GM23338 (cell line): ENCODE measurements at regions not wholly inside any gene's neighbourhood (a gene's known extent, or its start where the extent isn't known, plus 50 kb on each side); places are given as distances from the start of the nearest gene placed in this dataset.

Experiments
- ATAC-seq: fragments of 200-7000 bp; cut with Tn5 transposase; 3 replicates; pipeline ENCODE4 v1.9.1; 2020
- DNase-seq: peaks from one replicate; pipeline ENCODE4 v3.0.0-alpha.2; 2015; ENCODE audit warnings: low spot score
- H2AFZ ChIP-seq: fragments of 200-600 bp; sonication (generic); 2 replicates; pipeline ENCODE4 v1.8.0; 2016; ENCODE audit warnings: antibody characterized with exemption, mild to moderate bottlenecking, moderate library complexity
- H3F3A ChIP-seq: fragments of 200-600 bp; sonication (generic); replicated peaks from 2 replicates; pipeline ENCODE4 v1.8.0; 2017; ENCODE audit warnings: antibody characterized with exemption, mixed run types, low read depth
- H3K27ac ChIP-seq: fragments of 200-600 bp; sonication (generic); 2 replicates; pipeline ENCODE4 v1.6.1; 2016; ENCODE audit warnings: low read depth
- H3K27me3 ChIP-seq: fragments of 200-600 bp; sonication (generic); 2 replicates; pipeline ENCODE4 v1.8.0; 2016; ENCODE audit warnings: mild to moderate bottlenecking, mixed run types, moderate library complexity; ENCODE audit not compliant: insufficient read depth
- H3K36me3 ChIP-seq: fragments of 200-600 bp; sonication (generic); 2 replicates; pipeline ENCODE4 v1.8.0; 2016; ENCODE audit warnings: mild to moderate bottlenecking; ENCODE audit not compliant: insufficient read depth
- H3K4me1 ChIP-seq: fragments of 200-600 bp; sonication (generic); 2 replicates; pipeline ENCODE4 v1.8.0; 2016; ENCODE audit warnings: mild to moderate bottlenecking, moderate library complexity; ENCODE audit not compliant: insufficient read depth
- H3K4me2 ChIP-seq: fragments of 200-600 bp; sonication (generic); 2 replicates; pipeline ENCODE4 v1.7.1; 2017; ENCODE audit warnings: mixed run types
- H3K4me3 ChIP-seq: fragments of 200-600 bp; sonication (generic); 2 replicates; pipeline ENCODE4 v1.6.1; 2016; ENCODE audit warnings: mixed run types
- H3K79me2 ChIP-seq: fragments of 200-600 bp; sonication (generic); replicated peaks from 2 replicates; pipeline ENCODE4 v1.8.0; 2017; ENCODE audit warnings: mild to moderate bottlenecking; ENCODE audit not compliant: insufficient read depth
- H3K9me2 ChIP-seq: fragments of 200-600 bp; sonication (generic); 2 replicates; pipeline ENCODE4 v1.8.0; 2017; ENCODE audit not compliant: insufficient read depth
- H4K20me1 ChIP-seq: fragments of 200-600 bp; sonication (generic); replicated peaks from 2 replicates; pipeline ENCODE4 v1.8.0; 2017; ENCODE audit warnings: mild to moderate bottlenecking; ENCODE audit not compliant: insufficient read depth
- H3K27ac Mint-ChIP-seq: 2 replicates; pipeline ENCODE4 v1.8.0; 2020; ENCODE audit warnings: inconsistent platforms, mild to moderate bottlenecking, moderate library complexity, mixed read lengths
- H3K27me3 Mint-ChIP-seq: 3 replicates; pipeline ENCODE4 v1.8.0; 2022; ENCODE audit warnings: low read depth, mild to moderate bottlenecking, moderate library complexity, mixed read lengths, inconsistent platforms; ENCODE audit not compliant: insufficient read depth, poor library complexity
- H3K36me3 Mint-ChIP-seq: 3 replicates; pipeline ENCODE4 v1.8.0; 2021; ENCODE audit warnings: low read depth, mild to moderate bottlenecking, inconsistent platforms, moderate library complexity, mixed read lengths
- H3K4me1 Mint-ChIP-seq: 3 replicates; pipeline ENCODE4 v1.8.0; 2020; ENCODE audit warnings: mild to moderate bottlenecking, inconsistent platforms, mixed read lengths
- H3K4me3 Mint-ChIP-seq: 3 replicates; pipeline ENCODE4 v1.8.0; 2021; ENCODE audit warnings: moderate library complexity, mild to moderate bottlenecking, inconsistent platforms, mixed read lengths
- H3K9me3 Mint-ChIP-seq: 3 replicates; pipeline ENCODE4 v1.8.0; 2020; ENCODE audit warnings: moderate library complexity, mild to moderate bottlenecking, inconsistent platforms, mixed read lengths
- CREB1 ChIP-seq: fragments of 250-450 bp; sonication (Bioruptor Pico); IDR thresholded peaks from 2 replicates; pipeline ENCODE4 v1.5.0; 2020; ENCODE audit warnings: low read depth, mild to moderate bottlenecking, moderate library complexity
- EZH2 ChIP-seq: fragments of 200-600 bp; sonication (generic); IDR thresholded peaks from one replicate; pipeline ENCODE4 v1.8.0; 2017; ENCODE audit warnings: antibody characterized with exemption, mild to moderate bottlenecking, low read depth; ENCODE audit not compliant: unreplicated experiment
- EZH2phosphoT487 ChIP-seq: fragments of 200-600 bp; sonication (generic); IDR thresholded peaks from one replicate; pipeline ENCODE4 v1.8.1; 2018; ENCODE audit warnings: antibody characterized with exemption; ENCODE audit not compliant: unreplicated experiment
- JUNB ChIP-seq: IDR thresholded peaks from one replicate; pipeline ENCODE4 v1.6.1; 2016; ENCODE audit warnings: antibody characterized with exemption; ENCODE audit not compliant: unreplicated experiment
- NANOG ChIP-seq: IDR thresholded peaks from 2 replicates; pipeline ENCODE4 v1.6.1; 2016; ENCODE audit warnings: antibody characterized with exemption, borderline replicate concordance
- POLR2AphosphoS5 ChIP-seq: IDR thresholded peaks from 2 replicates; pipeline ENCODE4 v1.6.1; 2016; ENCODE audit warnings: antibody characterized with exemption, low read depth
- STAT1 ChIP-seq: IDR thresholded peaks from one replicate; pipeline ENCODE4 v1.6.1; 2016; ENCODE audit warnings: antibody characterized with exemption; ENCODE audit not compliant: unreplicated experiment
- ZNF114 ChIP-seq: fragments of 250-450 bp; sonication (Bioruptor Pico); IDR thresholded peaks from 2 replicates; pipeline ENCODE4 v1.5.0; 2020; ENCODE audit warnings: mild to moderate bottlenecking, moderate library complexity
- ZNF331 ChIP-seq: fragments of 250-450 bp; sonication (Bioruptor Pico); IDR thresholded peaks from 2 replicates; pipeline ENCODE4 v1.5.0; 2020; ENCODE audit warnings: low read depth, mild to moderate bottlenecking, moderate library complexity
- TF ChIP-seq, protein P1 (sequence below): IDR thresholded peaks from 2 replicates; pipeline ENCODE4 v1.6.1; 2016; ENCODE audit warnings: antibody characterized with exemption
- TF ChIP-seq, protein P2 (sequence below), 2 experiments: fragments of 200-600 bp in 1 of 2; sonication (generic) in 1 of 2; conservative IDR thresholded peaks; 2 replicates each; pipeline versions ENCODE4 v1.5.1 to v1.6.1; 2016 to 2017; ENCODE audit warnings: antibody characterized with exemption in 2 of 2, low read depth in 2 of 2, mild to moderate bottlenecking in 2 of 2, moderate library complexity in 1 of 2
- TF ChIP-seq, protein P3 (sequence below): fragments of 250-450 bp; sonication (Bioruptor Pico); IDR thresholded peaks from 2 replicates; pipeline ENCODE4 v1.5.0; 2020; ENCODE audit warnings: mild to moderate bottlenecking, moderate library complexity
- TF ChIP-seq, protein P4 (sequence below): IDR thresholded peaks from one replicate; pipeline ENCODE4 v1.6.1; 2018; ENCODE audit warnings: antibody characterized with exemption; ENCODE audit not compliant: unreplicated experiment

DNA sequence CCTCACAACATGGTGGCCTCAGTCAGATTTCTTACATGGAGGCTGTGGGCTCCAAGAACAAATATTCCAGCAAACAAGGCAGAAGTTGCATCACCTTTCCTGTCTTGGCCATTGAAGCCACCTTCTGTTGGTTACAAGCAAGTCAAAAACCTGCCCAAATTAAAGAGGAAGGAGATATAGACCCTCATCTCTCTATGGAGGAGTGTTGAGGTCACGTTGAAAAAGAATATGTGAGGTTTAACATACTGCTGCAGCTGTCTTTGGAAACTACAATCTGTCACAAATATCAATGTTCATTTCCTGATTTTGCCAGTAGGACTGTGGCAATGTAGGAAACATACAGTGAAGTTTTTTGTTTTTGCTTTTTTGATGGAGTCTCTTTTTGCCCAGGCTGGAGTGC is 211.4 kb downstream of the COPRS start:
- Histone ChIP-seq H3K27me3 (no peaks in the 10 kb centered on the region), H3K9me2 (no peaks in the 10 kb centered on the region), H3K4me2 (no peak overlapping the region), H3K27ac (no peak overlapping the region), H3K4me1 (no peaks in the 10 kb centered on the region), H3F3A (no peaks in the 10 kb centered on the region), H3K4me3 (no peak overlapping the region), H3K36me3 (no peaks in the 10 kb centered on the region), H2AFZ (no peak overlapping the region), H4K20me1 (no peaks in the 10 kb centered on the region), H3K79me2 (no peaks in the 10 kb centered on the region)
- no peak for TF ChIP-seq EZH2
- TF ChIP-seq STAT1 = no peak
- TF ChIP-seq, protein P1, sequence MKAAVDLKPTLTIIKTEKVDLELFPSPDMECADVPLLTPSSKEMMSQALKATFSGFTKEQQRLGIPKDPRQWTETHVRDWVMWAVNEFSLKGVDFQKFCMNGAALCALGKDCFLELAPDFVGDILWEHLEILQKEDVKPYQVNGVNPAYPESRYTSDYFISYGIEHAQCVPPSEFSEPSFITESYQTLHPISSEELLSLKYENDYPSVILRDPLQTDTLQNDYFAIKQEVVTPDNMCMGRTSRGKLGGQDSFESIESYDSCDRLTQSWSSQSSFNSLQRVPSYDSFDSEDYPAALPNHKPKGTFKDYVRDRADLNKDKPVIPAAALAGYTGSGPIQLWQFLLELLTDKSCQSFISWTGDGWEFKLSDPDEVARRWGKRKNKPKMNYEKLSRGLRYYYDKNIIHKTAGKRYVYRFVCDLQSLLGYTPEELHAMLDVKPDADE = no peak
- TF ChIP-seq, protein P2, sequence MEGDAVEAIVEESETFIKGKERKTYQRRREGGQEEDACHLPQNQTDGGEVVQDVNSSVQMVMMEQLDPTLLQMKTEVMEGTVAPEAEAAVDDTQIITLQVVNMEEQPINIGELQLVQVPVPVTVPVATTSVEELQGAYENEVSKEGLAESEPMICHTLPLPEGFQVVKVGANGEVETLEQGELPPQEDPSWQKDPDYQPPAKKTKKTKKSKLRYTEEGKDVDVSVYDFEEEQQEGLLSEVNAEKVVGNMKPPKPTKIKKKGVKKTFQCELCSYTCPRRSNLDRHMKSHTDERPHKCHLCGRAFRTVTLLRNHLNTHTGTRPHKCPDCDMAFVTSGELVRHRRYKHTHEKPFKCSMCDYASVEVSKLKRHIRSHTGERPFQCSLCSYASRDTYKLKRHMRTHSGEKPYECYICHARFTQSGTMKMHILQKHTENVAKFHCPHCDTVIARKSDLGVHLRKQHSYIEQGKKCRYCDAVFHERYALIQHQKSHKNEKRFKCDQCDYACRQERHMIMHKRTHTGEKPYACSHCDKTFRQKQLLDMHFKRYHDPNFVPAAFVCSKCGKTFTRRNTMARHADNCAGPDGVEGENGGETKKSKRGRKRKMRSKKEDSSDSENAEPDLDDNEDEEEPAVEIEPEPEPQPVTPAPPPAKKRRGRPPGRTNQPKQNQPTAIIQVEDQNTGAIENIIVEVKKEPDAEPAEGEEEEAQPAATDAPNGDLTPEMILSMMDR (conservative IDR thresholded peaks at IDR 0.05; ENCODE audit: low read depth in 2 of 2) = no peak
- TF ChIP-seq JUNB = no peak
- TF ChIP-seq, protein P3, sequence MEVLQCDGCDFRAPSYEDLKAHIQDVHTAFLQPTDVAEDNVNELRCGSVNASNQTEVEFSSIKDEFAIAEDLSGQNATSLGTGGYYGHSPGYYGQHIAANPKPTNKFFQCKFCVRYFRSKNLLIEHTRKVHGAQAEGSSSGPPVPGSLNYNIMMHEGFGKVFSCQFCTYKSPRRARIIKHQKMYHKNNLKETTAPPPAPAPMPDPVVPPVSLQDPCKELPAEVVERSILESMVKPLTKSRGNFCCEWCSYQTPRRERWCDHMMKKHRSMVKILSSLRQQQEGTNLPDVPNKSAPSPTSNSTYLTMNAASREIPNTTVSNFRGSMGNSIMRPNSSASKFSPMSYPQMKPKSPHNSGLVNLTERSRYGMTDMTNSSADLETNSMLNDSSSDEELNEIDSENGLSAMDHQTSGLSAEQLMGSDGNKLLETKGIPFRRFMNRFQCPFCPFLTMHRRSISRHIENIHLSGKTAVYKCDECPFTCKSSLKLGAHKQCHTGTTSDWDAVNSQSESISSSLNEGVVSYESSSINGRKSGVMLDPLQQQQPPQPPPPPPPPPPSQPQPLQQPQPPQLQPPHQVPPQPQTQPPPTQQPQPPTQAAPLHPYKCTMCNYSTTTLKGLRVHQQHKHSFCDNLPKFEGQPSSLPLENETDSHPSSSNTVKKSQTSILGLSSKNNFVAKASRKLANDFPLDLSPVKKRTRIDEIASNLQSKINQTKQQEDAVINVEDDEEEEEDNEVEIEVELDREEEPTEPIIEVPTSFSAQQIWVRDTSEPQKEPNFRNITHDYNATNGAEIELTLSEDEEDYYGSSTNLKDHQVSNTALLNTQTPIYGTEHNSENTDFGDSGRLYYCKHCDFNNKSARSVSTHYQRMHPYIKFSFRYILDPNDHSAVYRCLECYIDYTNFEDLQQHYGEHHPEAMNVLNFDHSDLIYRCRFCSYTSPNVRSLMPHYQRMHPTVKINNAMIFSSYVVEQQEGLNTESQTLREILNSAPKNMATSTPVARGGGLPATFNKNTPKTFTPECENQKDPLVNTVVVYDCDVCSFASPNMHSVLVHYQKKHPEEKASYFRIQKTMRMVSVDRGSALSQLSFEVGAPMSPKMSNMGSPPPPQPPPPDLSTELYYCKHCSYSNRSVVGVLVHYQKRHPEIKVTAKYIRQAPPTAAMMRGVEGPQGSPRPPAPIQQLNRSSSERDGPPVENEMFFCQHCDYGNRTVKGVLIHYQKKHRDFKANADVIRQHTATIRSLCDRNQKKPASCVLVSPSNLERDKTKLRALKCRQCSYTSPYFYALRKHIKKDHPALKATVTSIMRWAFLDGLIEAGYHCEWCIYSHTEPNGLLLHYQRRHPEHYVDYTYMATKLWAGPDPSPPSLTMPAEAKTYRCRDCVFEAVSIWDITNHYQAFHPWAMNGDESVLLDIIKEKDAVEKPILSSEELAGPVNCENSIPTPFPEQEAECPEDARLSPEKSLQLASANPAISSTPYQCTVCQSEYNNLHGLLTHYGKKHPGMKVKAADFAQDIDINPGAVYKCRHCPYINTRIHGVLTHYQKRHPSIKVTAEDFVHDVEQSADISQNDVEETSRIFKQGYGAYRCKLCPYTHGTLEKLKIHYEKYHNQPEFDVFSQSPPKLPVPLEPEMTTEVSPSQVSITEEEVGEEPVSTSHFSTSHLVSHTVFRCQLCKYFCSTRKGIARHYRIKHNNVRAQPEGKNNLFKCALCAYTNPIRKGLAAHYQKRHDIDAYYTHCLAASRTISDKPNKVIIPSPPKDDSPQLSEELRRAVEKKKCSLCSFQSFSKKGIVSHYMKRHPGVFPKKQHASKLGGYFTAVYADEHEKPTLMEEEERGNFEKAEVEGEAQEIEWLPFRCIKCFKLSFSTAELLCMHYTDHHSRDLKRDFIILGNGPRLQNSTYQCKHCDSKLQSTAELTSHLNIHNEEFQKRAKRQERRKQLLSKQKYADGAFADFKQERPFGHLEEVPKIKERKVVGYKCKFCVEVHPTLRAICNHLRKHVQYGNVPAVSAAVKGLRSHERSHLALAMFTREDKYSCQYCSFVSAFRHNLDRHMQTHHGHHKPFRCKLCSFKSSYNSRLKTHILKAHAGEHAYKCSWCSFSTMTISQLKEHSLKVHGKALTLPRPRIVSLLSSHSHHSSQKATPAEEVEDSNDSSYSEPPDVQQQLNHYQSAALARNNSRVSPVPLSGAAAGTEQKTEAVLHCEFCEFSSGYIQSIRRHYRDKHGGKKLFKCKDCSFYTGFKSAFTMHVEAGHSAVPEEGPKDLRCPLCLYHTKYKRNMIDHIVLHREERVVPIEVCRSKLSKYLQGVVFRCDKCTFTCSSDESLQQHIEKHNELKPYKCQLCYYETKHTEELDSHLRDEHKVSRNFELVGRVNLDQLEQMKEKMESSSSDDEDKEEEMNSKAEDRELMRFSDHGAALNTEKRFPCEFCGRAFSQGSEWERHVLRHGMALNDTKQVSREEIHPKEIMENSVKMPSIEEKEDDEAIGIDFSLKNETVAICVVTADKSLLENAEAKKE (CRISPR knock-in tag) = no peak
- no peak for TF ChIP-seq CREB1 (CRISPR knock-in tag)
- no peak for TF ChIP-seq ZNF114 (CRISPR knock-in tag)
- TF ChIP-seq NANOG = no peak
- TF ChIP-seq EZH2phosphoT487 = no peak
- no peak for TF ChIP-seq ZNF331 (CRISPR knock-in tag)
- no peak for TF ChIP-seq POLR2AphosphoS5
- TF ChIP-seq, protein P4, sequence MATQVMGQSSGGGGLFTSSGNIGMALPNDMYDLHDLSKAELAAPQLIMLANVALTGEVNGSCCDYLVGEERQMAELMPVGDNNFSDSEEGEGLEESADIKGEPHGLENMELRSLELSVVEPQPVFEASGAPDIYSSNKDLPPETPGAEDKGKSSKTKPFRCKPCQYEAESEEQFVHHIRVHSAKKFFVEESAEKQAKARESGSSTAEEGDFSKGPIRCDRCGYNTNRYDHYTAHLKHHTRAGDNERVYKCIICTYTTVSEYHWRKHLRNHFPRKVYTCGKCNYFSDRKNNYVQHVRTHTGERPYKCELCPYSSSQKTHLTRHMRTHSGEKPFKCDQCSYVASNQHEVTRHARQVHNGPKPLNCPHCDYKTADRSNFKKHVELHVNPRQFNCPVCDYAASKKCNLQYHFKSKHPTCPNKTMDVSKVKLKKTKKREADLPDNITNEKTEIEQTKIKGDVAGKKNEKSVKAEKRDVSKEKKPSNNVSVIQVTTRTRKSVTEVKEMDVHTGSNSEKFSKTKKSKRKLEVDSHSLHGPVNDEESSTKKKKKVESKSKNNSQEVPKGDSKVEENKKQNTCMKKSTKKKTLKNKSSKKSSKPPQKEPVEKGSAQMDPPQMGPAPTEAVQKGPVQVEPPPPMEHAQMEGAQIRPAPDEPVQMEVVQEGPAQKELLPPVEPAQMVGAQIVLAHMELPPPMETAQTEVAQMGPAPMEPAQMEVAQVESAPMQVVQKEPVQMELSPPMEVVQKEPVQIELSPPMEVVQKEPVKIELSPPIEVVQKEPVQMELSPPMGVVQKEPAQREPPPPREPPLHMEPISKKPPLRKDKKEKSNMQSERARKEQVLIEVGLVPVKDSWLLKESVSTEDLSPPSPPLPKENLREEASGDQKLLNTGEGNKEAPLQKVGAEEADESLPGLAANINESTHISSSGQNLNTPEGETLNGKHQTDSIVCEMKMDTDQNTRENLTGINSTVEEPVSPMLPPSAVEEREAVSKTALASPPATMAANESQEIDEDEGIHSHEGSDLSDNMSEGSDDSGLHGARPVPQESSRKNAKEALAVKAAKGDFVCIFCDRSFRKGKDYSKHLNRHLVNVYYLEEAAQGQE = no peak
- peaks cover 13% of the 10 kb centered on the region; the same call in 1 of the 3 replicates for H3K36me3 Mint-ChIP-seq
- H3K27me3 Mint-ChIP-seq = peaks cover 10% of the 10 kb centered on the region
- H3K9me3 Mint-ChIP-seq = peaks cover 49% of the 10 kb centered on the region
- H3K27ac Mint-ChIP-seq = no peak overlapping the region
- DNase-seq = no peak
- H3K4me3 Mint-ChIP-seq = no peak overlapping the region
- ATAC-seq = no peak
- H3K4me1 Mint-ChIP-seq = no peaks in the 10 kb centered on the region
